HG03025 (cell line): ENCODE measurements at regions not wholly inside any gene's neighbourhood (a gene's known extent, or its start where the extent isn't known, plus 50 kb on each side); places are given as distances from the start of the nearest gene placed in this dataset.

Experiments used
- ATAC-seq: cut with Tn5 transposase; IDR thresholded peaks from one replicate; pipeline ENCODE4 v1.9.1; 2021; ENCODE audit warnings: mild to moderate bottlenecking, moderate library complexity; ENCODE audit not compliant: unreplicated experiment, low FRiP score

- no peak for ATAC-seq
These were observed 805.4 kb downstream of the VRK1 start for GRCh38 chr14:97602438-97603117.

DNA sequence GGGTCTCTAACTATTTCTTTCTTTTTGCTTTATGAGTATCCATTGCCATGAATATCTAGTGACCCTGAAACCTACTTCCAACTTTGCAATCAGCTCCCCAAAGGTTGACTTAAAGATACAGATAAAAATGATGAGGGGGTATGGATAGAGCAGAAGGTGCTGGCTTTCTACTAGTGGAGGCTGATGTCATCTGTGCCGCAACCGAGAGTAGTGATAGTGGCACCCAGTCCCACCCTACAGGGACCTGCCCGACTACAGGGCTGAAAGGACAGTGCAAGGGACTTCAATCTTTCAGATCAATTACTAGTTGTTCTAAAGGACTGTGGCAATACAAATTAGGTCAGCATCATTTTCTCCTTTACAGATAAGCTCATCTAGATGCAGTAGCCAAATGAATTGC, 806.0 kb downstream of the VRK1 start:
- no peak for ATAC-seq

DNA sequence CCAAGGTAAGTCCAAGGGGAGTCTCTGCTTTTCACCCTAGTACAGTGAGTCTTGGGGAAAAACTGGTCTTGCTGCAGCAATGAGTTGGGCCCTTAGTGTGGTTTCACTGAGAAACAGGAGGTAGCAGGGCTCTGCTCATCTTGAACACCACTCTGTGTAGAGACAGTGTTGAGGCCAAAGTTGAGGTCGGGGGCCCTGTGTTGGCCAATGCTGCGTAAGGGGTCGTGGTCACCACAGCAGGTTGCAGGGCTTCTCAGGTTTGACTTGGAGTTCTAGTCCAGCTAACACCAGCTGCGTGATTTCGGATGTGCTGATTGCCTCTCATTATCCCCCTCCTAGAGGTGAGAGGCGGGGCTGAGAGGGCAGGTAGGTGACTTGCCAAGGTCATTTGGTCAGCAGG, 807.5 kb downstream of the VRK1 start:
- ATAC-seq: no peak

GRCh38 chr14:97618401-97618800, 821.2 kb downstream of the VRK1 start:
- no peak for ATAC-seq

GRCh38 chr14:97618917-97619690, 821.9 kb downstream of the VRK1 start:
- ATAC-seq: no peak

GRCh38 chr14:97620066-97620465, 822.9 kb downstream of the VRK1 start:
- no peak for ATAC-seq

DNA sequence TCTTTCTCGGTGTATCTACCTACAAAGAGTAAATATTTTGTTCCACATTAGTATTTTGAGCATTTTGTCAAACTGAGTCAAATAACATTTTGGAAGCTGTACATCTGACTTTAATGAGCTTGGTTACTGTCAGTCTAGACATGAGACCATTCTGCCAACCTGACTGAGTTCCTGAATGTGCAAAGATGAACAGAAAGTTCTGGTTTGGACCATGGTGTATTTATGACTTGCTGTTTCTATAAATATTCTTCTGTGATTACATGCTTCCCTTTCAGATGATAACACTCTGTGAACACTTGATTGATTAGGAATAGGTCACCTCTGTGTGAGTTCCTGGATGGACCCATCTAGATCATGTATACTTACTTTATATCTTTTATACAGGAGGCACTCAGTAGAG, 827.8 kb downstream of the VRK1 start:
- no peak for ATAC-seq

DNA sequence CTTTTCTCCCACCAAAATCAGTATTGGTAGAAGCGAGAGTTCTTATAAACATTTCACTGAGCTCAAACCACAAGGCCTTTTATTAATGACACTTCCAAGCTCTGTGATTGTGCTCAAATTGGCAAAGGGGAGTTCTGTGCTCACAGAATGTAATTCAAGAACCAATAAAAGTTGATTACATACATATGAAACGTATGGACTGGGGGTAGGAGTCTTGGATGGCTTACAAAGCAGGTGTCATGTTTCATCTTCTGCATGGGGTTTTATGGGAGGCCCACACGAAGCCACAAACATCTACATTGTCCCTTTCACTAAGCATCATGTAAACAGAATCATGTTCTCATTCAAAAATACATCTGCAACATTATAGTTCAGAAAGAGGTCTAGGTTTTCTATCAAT, 828.3 kb downstream of the VRK1 start:
- ATAC-seq: no peak

GRCh38 chr14:97626088-97626487, 828.9 kb downstream of the VRK1 start:
- ATAC-seq: no peak

- no peak for ATAC-seq
These were observed 833.1 kb downstream of the VRK1 start for GRCh38 chr14:97630249-97630648.

GRCh38 chr14:97633131-97633738, 836.1 kb downstream of the VRK1 start:
- no peak for ATAC-seq

- no peak for ATAC-seq
These were observed 837.6 kb downstream of the VRK1 start for GRCh38 chr14:97634751-97635150.

- no peak for ATAC-seq
These were observed 841.7 kb downstream of the VRK1 start for GRCh38 chr14:97638864-97639263.

DNA sequence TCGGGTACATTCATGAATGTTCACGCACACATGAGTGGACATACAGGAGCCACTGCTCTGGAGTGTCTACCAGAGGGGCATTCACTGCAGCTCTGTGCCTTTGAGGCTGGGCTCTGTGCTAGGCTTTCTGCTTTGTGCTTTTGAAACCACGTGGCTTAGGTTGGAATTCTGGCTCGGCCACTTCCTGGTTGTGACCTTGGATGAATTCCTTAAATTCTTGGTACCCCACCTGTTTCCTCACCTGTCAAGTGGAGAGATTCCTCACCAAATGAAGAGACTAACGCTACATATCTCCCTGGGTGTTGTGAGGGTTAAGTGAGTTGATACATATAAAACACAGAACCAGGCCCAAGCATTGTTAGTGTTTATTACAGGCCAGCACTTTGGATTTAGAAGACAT, 842.8 kb downstream of the VRK1 start:
- no peak for ATAC-seq

- no peak for ATAC-seq
These were observed 844.6 kb downstream of the VRK1 start for GRCh38 chr14:97641827-97642226.

GRCh38 chr14:97642631-97643030, 845.4 kb downstream of the VRK1 start:
- no peak for ATAC-seq

DNA sequence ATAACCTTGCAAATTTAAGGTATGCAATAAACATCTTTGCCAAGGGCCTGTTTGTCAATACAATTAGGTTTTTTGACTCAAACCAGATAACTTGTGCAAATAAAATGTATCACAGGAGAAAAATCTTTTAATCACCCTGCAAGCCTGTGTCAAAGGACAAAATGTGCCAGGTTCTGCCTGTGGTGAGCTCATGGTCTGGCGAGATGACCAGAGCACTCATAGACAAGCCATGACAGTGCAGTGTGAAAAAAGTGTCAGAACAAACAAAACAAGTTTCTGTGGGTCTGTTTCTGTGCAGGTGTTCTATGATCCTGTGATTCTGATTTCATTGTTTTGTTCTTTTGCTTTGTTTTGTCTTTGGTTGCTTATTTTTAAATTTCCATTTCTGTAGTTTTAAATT, 847.2 kb downstream of the VRK1 start:
- ATAC-seq: no peak

- no peak for ATAC-seq
These were observed 852.6 kb downstream of the VRK1 start for GRCh38 chr14:97649752-97650151.

GRCh38 chr14:97655169-97655948, 858.2 kb downstream of the VRK1 start:
- ATAC-seq: no peak

DNA sequence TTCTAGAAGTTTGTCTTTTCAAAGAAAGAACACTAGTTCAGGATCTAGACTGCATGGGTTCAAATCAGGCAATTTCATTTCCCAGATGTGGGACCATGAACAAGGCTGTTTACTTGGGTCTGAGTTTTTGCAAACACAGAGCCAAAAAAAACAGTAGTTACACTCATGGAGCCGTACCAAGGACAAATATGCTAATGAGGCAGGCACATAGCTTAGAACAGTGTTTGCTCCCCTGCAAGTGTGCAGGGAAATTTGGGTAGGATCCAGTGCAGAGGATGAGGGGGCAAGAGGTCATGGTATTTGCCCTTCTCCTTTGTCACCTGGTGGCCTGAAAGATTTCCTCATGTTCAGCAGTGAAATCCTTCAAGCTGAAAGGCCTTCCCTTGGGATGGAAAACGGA, 860.4 kb downstream of the VRK1 start:
- ATAC-seq: no peak
